ENCODE measurements at regions not wholly inside any gene's neighbourhood (a gene's known extent, or its start where the extent isn't known, plus 50 kb on each side); places are given as distances from the start of the nearest gene placed in this dataset.

- TF ChIP-seq CTCF (IDR thresholded peaks at IDR 0.05) (no peak), POLR2AphosphoS5 (IDR thresholded peaks at IDR 0.05) (no peak)
Observed at GRCh38 chr16:5845046-5845445, 747.5 kb upstream of the EEF2KMT start.

All from breast epithelium (tissue), 3 donors.